Stimulated activated CD4-positive, alpha-beta T cell treated with anti-CD3 and anti-CD28 coated beads, Interleukin-1b, Interleukin-23, amount 100 ng/mL, for 48 hours (primary cell): ENCODE measurements at regions not wholly inside any gene's neighbourhood (a gene's known extent, or its start where the extent isn't known, plus 50 kb on each side); places are given as distances from the start of the nearest gene placed in this dataset.

ENCODE experiments used
- DNase-seq: peaks from one replicate; pipeline ENCODE4 v3.0.0-alpha.2; 2020

- DNase-seq, result no peak
These were observed 95.4 kb downstream of the MRM1 start for GRCh38 chr17:36696805-36697204.

GRCh38 chr17:36697903-36698530 is 96.6 kb downstream of the MRM1 start:
- no peak for DNase-seq

- DNase-seq, result no peak
These were observed 100.2 kb downstream of the MRM1 start for GRCh38 chr17:36701429-36702099.

- DNase-seq, result no peak
These were observed 101.3 kb downstream of the MRM1 start for GRCh38 chr17:36702636-36703035.

GRCh38 chr17:36703860-36704266 is 102.5 kb downstream of the MRM1 start:
- peak; percentile 39 for DNase-seq

DNA sequence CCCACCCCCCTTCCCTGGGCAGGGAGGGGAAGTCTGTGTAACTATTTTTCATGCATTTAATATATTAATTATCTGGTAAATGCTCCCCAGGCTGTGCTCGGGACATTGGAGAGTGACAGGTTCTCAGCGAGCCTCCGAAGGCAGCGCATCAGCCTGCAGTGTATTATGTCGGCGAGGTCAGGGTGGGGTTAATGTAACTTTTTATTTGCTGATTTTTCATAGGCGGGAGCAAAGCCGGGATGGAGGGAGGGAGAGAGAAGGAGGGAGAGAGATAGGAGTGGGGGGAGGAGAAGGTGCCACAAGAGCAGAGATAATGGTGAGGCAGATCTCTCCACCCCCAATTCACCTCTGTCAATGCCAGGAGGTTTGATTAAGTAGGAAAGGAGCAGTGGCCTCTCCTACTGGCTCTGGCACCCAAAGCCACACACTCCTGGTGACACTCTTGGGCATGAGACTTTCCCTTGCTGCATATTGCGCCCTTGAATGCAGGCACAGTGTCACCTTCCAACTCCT is 104.0 kb downstream of the MRM1 start:
- DNase-seq, result no peak

DNA sequence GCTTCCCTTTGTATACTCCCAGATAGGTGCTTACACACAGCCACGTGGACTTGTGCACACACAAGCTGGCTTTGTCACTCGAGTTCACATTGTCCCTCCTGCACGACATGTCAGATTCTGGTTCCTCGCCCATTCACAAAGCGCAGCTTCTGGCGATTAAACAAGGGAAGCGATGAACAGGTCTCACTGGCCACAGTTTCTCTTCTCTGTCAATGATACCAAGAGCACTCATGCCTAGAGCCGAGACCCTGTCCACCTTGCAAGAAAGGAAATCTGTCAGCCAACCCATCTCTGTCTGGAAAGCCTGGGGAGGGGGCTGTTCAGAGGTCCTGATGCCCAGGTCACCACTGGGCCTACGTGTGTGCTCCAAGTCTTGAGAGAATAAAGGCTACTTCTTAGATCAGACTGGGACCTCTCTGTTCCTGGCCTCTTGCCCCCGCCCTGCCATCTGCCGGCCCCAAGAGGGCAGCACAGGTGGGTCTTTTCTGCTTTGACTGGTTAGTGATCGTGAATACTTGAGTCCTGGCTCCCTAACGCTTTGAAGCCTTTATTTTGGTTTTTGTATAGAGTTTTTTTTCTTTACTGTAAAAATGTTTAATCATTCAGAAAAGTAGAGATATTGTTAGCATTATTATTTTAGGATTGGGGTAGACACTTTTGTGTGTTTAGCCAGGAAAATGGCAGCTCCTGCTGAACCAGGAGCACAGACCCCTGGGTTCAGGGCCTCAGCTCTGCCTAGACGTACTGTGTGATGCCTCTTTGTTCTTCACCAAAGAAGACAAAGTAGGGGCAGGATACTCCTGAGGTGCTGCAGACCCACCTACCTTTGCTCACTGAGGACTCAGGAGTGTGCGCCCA is 104.7 kb downstream of the MRM1 start:
- peak; percentile 50 for DNase-seq

- no peak for DNase-seq
These were observed 106.5 kb downstream of the MRM1 start for GRCh38 chr17:36707904-36708303.

GRCh38 chr17:36714789-36715188 is 113.4 kb downstream of the MRM1 start:
- no peak for DNase-seq

- DNase-seq, result no peak
These were observed 114.6 kb downstream of the MRM1 start for GRCh38 chr17:36715951-36716350.

- DNase-seq, result no peak
These were observed 115.7 kb downstream of the MRM1 start for GRCh38 chr17:36717088-36717487.

DNA sequence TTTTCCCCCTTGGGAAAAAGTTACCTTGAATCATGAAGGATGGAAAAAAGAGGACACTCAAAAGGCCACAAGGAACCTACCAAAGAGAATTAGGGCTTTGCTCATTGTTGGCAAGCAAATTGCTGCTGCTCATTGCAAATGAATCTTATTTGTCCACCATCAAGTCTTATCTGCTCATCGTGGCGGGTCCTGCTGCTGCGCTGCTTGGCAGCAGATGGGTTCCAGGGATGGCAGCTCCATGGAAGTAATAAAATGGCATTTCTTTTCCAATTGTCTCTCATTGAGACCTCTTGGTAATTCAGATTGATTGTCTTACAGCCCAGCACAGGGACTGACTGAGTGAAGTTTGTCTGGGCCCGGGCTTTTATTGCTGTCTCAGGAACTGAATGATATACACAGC is 118.7 kb downstream of the MRM1 start:
- DNase-seq, result no peak

DNA sequence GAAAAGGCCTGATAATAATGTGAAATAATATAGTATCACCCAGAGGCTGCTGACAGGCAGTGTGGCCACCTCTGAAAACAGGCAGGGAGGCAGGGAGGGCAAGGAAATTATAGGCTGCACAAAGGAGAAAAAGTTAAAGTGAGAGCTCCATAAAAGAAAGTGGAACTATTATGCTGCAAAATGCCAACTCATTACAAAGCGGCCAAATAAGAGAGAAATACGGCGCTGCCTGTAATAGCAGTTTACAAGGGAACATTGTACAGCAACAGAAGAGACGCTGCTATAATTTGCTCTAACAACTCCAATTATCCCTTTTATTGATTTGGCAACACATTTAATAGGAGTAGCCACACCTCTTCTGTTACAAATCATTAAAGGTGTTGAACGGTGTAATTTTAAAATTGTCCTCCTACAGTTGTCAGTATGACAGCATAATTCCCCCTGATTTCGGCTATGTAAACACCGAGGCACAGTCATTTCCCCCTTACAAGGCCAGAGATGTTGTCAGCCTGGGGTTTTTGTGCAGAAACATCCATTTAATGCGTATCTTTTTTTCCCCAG is 120.3 kb downstream of the MRM1 start:
- peak; percentile 41 for DNase-seq

DNA sequence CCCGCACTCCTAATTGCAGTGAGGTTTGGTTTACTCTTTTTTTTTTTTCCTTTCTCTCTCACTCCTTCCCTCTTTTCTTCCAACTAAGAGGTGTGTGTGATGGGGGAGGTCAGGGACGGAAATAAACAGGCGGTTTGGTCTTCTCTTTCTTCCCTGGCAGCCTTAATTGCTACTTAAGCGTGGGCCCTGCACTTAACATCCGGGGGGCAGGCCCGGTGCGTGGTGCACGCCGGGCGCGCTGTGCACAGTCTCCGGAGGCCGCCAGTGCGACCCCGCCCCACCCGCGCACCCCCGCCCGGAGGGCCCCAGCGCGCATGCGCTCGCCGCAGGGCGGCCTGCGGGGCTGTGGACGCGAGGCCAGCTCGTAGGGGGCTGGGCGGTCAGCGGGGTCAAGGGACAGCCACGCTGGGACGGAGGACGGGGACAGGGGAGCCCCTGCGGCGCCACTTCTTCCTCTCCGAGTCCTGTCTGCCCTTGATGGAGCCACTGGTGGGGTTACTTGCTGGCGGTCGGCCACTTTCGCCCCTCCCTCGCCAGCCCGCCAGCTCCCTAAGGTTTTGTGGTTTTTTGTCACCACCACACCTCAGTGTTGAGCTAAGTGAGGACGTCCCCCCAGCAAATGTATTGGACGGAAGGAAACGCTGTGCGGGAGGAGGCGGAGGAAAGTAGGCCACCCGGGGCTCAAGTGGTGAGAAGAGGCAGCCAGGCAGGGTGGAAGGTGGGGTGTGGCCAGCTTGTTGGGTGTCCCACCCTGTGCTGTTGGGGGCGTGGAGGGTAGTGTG is 120.9 kb downstream of the MRM1 start:
- DNase-seq, result peak; percentile 81

DNA sequence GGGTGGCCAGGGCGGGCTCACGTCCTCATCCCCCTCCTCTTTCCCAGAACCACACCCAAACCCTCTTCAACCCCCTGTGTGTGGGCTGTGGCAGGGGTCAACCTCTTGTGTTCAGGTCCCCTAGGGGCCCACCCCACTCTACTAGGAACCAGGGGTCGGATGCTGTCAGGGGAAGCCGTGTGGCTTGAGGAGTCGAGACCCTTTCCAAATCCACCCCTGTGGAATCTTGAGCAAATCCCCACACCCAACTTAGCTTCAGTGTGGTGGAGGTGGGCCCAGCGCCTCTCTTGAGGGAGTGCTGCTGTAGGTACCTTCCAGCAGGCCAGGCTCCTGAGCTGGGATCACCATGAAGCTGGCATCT is 121.5 kb downstream of the MRM1 start:
- no peak for DNase-seq

DNA sequence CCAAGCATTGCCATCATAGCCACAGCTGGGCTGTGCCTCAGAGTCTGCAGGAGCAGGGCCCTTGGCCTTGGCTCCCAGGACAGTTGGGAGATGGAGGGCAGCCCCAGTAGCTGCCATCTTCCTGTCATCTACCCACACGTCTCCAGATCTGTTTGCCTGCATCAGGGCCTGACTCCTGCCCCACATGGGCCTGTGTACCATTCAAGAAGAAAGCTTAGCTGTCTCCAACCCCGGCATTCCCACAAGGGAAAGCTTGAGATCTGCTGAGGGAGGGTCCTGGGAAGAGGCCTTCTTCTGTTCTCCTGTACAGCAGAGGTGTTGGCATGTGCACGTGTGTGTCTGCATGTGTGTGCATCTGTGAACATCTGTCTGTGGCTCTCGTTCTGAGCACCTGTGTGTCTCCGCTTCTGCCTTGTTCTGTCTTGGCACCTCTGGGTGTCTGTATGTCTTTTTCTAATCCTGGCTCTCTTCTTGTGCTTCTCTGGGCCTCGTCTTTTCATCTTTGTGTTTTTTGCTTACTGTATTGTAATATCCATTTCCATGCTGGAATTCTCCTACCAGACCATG is 122.2 kb downstream of the MRM1 start:
- no peak for DNase-seq

DNA sequence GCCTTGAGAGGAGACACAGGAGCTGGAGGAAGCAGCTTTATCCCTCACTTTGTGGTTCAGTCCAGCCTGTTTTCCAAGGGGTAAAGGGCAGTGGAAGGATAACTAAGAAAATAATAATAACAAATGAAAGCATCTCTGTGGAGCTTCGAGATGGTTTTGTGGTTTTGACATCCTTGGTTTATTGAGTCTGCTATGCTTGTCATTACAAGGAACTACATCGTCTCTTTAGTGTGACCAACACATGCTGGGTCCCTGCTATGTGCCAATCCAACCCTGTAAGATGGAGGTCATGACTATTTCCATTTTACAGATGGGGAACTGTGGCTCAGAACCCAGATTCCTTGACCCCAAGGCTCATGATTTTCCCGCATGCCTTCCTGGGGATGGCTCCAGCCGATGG is 124.8 kb downstream of the MRM1 start:
- no peak for DNase-seq

GRCh38 chr17:36727052-36727451 is 125.7 kb downstream of the MRM1 start:
- no peak for DNase-seq

- no peak for DNase-seq
These were observed 126.2 kb downstream of the MRM1 start for GRCh38 chr17:36727577-36727976.

DNA sequence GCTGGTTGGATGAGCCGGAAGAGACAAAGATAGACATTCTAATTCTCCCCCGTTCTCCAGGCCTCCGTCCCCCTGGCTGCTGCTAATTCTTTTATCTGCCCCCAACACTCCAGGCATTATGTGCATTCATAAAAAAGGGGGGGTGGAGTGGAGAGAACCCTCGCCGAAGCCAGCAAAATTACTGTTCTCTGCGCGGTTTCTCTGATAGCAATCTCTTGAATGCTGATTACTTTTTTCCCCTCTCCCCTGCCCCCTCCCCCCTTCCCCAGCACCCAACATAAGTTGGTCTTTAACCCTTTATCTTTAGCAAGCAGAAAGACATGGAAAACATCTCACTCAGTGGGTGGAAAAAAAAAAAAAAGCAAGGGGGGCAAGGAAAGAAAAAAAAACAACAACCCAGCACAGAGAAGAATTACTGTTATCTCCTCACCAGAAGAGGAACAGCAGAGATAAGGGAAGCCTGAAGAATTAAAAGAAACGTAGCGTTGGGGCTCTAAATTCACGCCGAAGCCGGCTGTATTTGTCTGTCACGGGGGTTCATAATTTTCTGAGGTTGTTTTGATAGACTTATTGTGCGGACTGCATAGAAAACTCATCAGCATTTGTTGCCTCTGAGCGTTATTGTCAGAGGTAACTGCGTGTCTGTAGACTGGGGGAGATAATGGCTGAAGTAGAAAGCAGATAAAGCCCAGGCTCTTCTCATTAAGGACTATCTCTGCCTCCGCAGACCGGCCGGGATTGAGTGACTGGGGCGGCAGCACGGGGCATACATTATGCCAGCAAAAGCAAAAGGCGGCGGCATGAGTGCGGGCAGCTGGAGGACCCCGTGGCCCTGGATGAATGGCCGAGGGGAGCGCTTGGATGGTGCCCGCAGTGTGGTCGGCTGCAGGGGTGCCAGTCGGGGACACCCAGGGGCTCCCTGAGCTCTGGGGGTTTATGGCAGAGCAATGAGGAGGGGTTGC is 126.9 kb downstream of the MRM1 start:
- peak; percentile 35 for DNase-seq
